ENCODE measurements at regions not wholly inside any gene's neighbourhood (a gene's known extent, or its start where the extent isn't known, plus 50 kb on each side); places are given as distances from the start of the nearest gene placed in this dataset.

DNA sequence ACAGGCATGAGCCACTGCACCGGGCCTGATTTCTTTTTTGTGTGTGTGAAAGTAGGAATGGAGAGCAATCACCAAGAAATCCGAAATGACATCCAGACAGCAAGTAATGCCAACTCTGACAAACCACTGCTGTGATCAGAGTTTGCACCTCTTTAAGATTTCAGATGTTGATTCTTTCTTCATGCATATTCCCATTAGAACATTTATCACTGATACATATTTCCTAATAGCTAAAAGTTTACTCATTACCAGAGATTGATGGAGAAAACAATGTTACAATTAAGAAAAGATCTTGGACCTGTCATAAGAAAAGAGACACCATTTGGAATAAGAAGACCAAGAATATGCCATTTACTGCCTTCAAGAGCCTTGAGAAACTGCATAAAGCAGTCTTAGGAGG is 217.0 kb upstream of the MGAT4C start:
- no peaks in the 10 kb centered on the region for H3K9me3 ChIP-seq (ENCODE audit: control insufficient read depth, insufficient read depth, low read depth, low read length)
- no peak for TF ChIP-seq ZNF473 (tag by site-specific recombination; IDR thresholded peaks at IDR 0.05)
- no peak for TF ChIP-seq ZNF707 (tag by site-specific recombination; IDR thresholded peaks at IDR 0.05)
- TF ChIP-seq, protein P1, sequence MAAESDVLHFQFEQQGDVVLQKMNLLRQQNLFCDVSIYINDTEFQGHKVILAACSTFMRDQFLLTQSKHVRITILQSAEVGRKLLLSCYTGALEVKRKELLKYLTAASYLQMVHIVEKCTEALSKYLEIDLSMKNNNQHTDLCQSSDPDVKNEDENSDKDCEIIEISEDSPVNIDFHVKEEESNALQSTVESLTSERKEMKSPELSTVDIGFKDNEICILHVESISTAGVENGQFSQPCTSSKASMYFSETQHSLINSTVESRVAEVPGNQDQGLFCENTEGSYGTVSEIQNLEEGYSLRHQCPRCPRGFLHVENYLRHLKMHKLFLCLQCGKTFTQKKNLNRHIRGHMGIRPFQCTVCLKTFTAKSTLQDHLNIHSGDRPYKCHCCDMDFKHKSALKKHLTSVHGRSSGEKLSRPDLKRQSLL (tag by site-specific recombination; IDR thresholded peaks at IDR 0.05) = no peak
- no peak for TF ChIP-seq ZNF654 (tag by site-specific recombination; IDR thresholded peaks at IDR 0.05; ENCODE audit: low read depth)
- no peak for TF ChIP-seq REPIN1 (tag by site-specific recombination; IDR thresholded peaks at IDR 0.05; ENCODE audit: low read depth)
- TF ChIP-seq OSR2 (tag by site-specific recombination; IDR thresholded peaks at IDR 0.05) = no peak
- TF ChIP-seq KLF7 (tag by site-specific recombination; IDR thresholded peaks at IDR 0.05; ENCODE audit: borderline replicate concordance) = no peak
- no peak for TF ChIP-seq TRIM28 (IDR thresholded peaks at IDR 0.05; ENCODE audit: borderline replicate concordance, low read length)
- TF ChIP-seq ZBTB8A (tag by site-specific recombination; IDR thresholded peaks at IDR 0.05) = no peak
- TF ChIP-seq HOXA7 (CRISPR knock-in tag; IDR thresholded peaks at IDR 0.05; ENCODE audit: borderline replicate concordance) = no peak
- TF ChIP-seq, protein P2, sequence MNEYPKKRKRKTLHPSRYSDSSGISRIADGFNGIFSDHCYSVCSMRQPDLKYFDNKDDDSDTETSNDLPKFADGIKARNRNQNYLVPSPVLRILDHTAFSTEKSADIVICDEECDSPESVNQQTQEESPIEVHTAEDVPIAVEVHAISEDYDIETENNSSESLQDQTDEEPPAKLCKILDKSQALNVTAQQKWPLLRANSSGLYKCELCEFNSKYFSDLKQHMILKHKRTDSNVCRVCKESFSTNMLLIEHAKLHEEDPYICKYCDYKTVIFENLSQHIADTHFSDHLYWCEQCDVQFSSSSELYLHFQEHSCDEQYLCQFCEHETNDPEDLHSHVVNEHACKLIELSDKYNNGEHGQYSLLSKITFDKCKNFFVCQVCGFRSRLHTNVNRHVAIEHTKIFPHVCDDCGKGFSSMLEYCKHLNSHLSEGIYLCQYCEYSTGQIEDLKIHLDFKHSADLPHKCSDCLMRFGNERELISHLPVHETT (tag by site-specific recombination; IDR thresholded peaks at IDR 0.05) = no peak
- TF ChIP-seq, protein P3, sequence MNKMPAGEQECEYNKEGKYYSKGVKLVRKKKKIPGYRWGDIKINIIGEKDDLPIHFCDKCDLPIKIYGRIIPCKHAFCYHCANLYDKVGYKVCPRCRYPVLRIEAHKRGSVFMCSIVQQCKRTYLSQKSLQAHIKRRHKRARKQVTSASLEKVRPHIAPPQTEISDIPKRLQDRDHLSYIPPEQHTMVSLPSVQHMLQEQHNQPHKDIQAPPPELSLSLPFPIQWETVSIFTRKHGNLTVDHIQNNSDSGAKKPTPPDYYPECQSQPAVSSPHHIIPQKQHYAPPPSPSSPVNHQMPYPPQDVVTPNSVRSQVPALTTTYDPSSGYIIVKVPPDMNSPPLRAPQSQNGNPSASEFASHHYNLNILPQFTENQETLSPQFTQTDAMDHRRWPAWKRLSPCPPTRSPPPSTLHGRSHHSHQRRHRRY (tag by site-specific recombination; IDR thresholded peaks at IDR 0.05) = no peak
- no peak overlapping the region for H3K27ac ChIP-seq (ENCODE audit: extremely low read depth, low read depth, low read length)
- CTCF ChIA-PET = no interaction called here
- POLR2A ChIA-PET = no interaction called here
- H3K4me1 ChIP-seq (ENCODE audit: control insufficient read depth, insufficient read depth, low read length) = no peaks in the 10 kb centered on the region
- H3K4me3 ChIP-seq (ENCODE audit: low read depth, low read length) = no peak overlapping the region
- H3K36me3 ChIP-seq (ENCODE audit: control insufficient read depth in 2 of 2, insufficient read depth in 1 of 2, low read length in 2 of 2) = no peaks in the 10 kb centered on the region

DNA sequence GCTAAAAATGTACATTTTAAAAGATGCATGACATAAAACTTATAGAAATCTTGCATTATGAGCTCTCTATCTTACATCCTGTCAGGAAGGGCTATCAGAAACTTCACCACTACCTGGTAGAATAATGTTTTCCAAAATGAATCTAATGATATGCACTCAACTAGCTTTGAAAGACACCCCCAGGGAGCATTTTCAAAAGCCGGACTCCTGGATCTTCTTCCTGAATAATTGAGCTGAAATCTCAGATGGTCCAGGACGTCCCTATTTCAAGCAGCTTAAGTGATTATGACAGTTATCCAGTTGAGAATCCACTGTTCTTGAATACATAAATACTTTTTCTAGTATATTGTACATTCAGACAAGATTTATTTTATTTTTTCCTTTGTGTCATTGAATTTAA is 200.6 kb upstream of the MGAT4C start:
- H3K4me3 ChIP-seq (ENCODE audit: low read depth, low read length) = no peak overlapping the region
- H3K4me1 ChIP-seq (ENCODE audit: control insufficient read depth, insufficient read depth, low read length) = no peaks in the 10 kb centered on the region
- ChIA-PET POLR2A (no interaction called here), CTCF (no interaction called here)
- H3K9me3 ChIP-seq (ENCODE audit: control insufficient read depth, insufficient read depth, low read depth, low read length) = no peaks in the 10 kb centered on the region
- TF ChIP-seq, protein P4, sequence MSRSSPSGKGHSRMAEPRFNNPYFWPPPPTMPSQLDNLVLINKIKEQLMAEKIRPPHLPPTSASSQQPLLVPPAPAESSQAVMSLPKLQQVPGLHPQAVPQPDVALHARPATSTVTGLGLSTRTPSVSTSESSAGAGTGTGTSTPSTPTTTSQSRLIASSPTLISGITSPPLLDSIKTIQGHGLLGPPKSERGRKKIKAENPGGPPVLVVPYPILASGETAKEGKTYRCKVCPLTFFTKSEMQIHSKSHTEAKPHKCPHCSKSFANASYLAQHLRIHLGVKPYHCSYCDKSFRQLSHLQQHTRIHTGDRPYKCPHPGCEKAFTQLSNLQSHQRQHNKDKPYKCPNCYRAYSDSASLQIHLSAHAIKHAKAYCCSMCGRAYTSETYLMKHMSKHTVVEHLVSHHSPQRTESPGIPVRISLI (tag by site-specific recombination; IDR thresholded peaks at IDR 0.05) = no peak
- TF ChIP-seq, protein P5, sequence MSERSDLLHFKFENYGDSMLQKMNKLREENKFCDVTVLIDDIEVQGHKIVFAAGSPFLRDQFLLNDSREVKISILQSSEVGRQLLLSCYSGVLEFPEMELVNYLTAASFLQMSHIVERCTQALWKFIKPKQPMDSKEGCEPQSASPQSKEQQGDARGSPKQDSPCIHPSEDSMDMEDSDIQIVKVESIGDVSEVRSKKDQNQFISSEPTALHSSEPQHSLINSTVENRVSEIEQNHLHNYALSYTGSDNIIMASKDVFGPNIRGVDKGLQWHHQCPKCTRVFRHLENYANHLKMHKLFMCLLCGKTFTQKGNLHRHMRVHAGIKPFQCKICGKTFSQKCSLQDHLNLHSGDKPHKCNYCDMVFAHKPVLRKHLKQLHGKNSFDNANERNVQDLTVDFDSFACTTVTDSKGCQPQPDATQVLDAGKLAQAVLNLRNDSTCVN (tag by site-specific recombination; optimal IDR thresholded peaks at IDR 0.05) = no peak
- TF ChIP-seq, protein P6, sequence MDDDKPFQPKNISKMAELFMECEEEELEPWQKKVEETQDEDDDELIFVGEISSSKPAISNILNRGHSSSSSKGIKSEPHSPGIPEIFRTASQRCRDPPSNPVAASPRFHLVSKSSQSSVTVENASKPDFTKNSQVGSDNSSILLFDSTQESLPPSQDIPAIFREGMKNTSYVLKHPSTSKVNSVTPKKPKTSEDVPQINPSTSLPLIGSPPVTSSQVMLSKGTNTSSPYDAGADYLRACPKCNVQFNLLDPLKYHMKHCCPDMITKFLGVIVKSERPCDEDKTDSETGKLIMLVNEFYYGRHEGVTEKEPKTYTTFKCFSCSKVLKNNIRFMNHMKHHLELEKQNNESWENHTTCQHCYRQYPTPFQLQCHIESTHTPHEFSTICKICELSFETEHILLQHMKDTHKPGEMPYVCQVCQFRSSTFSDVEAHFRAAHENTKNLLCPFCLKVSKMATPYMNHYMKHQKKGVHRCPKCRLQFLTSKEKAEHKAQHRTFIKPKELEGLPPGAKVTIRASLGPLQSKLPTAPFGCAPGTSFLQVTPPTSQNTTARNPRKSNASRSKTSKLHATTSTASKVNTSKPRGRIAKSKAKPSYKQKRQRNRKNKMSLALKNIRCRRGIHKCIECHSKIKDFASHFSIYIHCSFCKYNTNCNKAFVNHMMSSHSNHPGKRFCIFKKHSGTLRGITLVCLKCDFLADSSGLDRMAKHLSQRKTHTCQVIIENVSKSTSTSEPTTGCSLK (tag by site-specific recombination; IDR thresholded peaks at IDR 0.05) = no peak
- no peak for TF ChIP-seq ZNF266 (tag by site-specific recombination; IDR thresholded peaks at IDR 0.05; ENCODE audit: low read depth)
- no peak for TF ChIP-seq ZNF404 (tag by site-specific recombination; IDR thresholded peaks at IDR 0.05)
- no peaks in the 10 kb centered on the region for H3K36me3 ChIP-seq (ENCODE audit: control insufficient read depth in 2 of 2, insufficient read depth in 1 of 2, low read length in 2 of 2)
- no peak overlapping the region for H3K27ac ChIP-seq (ENCODE audit: extremely low read depth, low read depth, low read length)
